ENCODE measurements at regions not wholly inside any gene's neighbourhood (a gene's known extent, or its start where the extent isn't known, plus 50 kb on each side); places are given as distances from the start of the nearest gene placed in this dataset.

DNA sequence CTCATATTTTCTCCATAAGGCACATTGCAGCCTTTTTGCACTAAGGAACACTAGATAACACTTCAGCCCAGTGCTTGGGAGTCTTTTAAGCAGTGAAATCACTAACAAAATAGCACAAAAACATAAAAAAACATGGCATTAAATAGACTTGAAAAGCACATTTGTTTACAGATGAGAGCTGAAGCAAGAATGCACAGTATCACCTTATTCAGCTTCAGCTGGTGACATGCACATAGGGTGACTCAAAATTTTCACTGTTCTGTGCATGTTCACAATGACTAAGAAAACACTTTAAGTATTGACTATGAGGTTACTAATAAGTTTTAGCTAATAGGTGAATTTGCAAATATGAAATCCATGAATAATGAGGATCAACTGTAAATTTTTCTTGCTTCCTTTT is 293.9 kb upstream of the TARS1 start:
- H3K27ac ChIP-seq (ENCODE audit: low read depth, low read length): no peak overlapping the region
- peaks cover 0 to 11% (median 6%) of the 10 kb centered on the region in 8 donors for H3K9me3 Mint-ChIP-seq
- H3K36me3 Mint-ChIP-seq: no peaks in the 10 kb centered on the region
- H3K4me3 ChIP-seq (ENCODE audit: low read length in 2 of 2): no peak overlapping the region
- H3K27me3 Mint-ChIP-seq: no peaks in the 10 kb centered on the region
- no peak for DNase-seq
- H3K4me1 Mint-ChIP-seq: no peaks in the 10 kb centered on the region
- H3K27ac Mint-ChIP-seq: no peak overlapping the region
- H3K9me3 ChIP-seq (ENCODE audit: control insufficient read depth in 1 of 2, low read length in 2 of 2): no peaks in the 10 kb centered on the region
- no peaks in the 10 kb centered on the region for H3K27me3 ChIP-seq (ENCODE audit: insufficient read depth, low read length)
- H3K36me3 ChIP-seq (ENCODE audit: insufficient read depth, low read length): no peaks in the 10 kb centered on the region
- intact Hi-C loops (cut with micrococcal nuclease): no loop called here
- ChIA-PET CTCF (ENCODE audit: partially characterized antibody) (no interaction called here), POLR2A (ENCODE audit: partially characterized antibody) (no interaction called here)
- no peaks in the 10 kb centered on the region for H3K4me1 ChIP-seq (ENCODE audit: insufficient read depth, low read length)
- H3K4me3 Mint-ChIP-seq: no peak overlapping the region

DNA sequence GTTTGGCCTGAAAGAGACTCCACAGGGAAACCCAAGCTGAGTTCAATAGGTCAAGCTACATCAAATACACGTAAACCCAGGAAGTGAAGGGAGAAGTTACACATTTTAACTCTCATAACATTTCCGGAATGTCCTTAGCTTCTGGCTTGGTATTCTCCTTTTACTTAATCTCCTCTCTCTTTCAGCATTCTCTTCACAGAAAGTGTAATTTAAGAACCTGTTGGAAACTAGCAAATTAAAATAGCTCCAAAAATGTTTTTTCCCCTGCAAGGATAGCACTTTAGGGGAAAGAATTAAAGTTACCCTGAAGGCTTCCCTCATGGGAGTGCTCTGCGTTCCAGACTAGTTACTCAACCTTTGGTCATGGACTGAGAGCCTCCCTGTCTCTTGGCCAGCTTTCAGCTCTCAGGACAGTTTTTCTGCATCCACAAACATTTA is 292.7 kb upstream of the TARS1 start:
- Histone ChIP-seq H3K4me1 (ENCODE audit: insufficient read depth, low read length) (no peaks in the 10 kb centered on the region), H3K36me3 (ENCODE audit: insufficient read depth, low read length) (no peaks in the 10 kb centered on the region), H3K9me3 (ENCODE audit: control insufficient read depth in 1 of 2, low read length in 2 of 2) (no peaks in the 10 kb centered on the region), H3K27ac (ENCODE audit: low read depth, low read length) (no peak overlapping the region), H3K27me3 (ENCODE audit: insufficient read depth, low read length) (no peaks in the 10 kb centered on the region), H3K4me3 (ENCODE audit: low read length in 2 of 2) (no peak overlapping the region)
- Mint-ChIP-seq H3K27ac (no peak overlapping the region), H3K4me1 (no peaks in the 10 kb centered on the region), H3K4me3 (no peak overlapping the region), H3K9me3 (peaks cover 0 to 11% (median 4%) of the 10 kb centered on the region in 8 donors), H3K27me3 (no peaks in the 10 kb centered on the region), H3K36me3 (no peaks in the 10 kb centered on the region)
- intact Hi-C loops (cut with micrococcal nuclease): no loop called here
- CTCF ChIA-PET (ENCODE audit: partially characterized antibody): no interaction called here
- DNase-seq: no peak
- POLR2A ChIA-PET (ENCODE audit: partially characterized antibody): no interaction called here

DNA sequence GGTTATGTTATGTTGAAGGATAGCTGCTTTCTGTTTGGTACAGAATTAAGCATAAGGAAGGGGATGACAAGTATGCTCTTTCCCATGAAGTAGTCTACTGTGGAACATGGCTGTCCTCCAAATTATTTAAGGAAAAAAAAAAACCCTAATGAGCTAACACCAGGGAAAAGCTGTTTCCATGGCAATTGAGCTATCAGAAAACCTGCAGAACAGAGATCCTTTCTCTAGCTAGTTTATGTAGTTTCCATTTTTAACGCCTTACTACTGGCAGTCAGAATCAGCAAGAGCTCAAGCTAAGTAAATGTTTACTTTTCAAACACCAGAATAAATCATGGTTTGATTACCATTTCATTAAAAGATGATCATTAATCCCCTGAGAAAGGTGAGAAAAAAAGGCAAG is 287.4 kb upstream of the TARS1 start:
- peaks cover 2 to 15% (median 5%) of the 10 kb centered on the region in 8 donors for H3K9me3 Mint-ChIP-seq
- Histone ChIP-seq H3K4me1 (ENCODE audit: insufficient read depth, low read length) (no peaks in the 10 kb centered on the region), H3K36me3 (ENCODE audit: insufficient read depth, low read length) (no peaks in the 10 kb centered on the region), H3K27ac (ENCODE audit: low read depth, low read length) (no peak overlapping the region), H3K9me3 (ENCODE audit: control insufficient read depth in 1 of 2, low read length in 2 of 2) (no peaks in the 10 kb centered on the region), H3K27me3 (ENCODE audit: insufficient read depth, low read length) (no peaks in the 10 kb centered on the region), H3K4me3 (ENCODE audit: low read length in 2 of 2) (no peak overlapping the region)
- peaks cover 0 to 1% (median 0%) of the 10 kb centered on the region in 4 donors for H3K4me1 Mint-ChIP-seq
- intact Hi-C loops (cut with micrococcal nuclease): no loop called here
- POLR2A ChIA-PET (ENCODE audit: partially characterized antibody): no interaction called here
- H3K27ac Mint-ChIP-seq: no peak overlapping the region
- no peak overlapping the region for H3K4me3 Mint-ChIP-seq
- no peak for DNase-seq
- no peaks in the 10 kb centered on the region for H3K36me3 Mint-ChIP-seq
- H3K27me3 Mint-ChIP-seq: no peaks in the 10 kb centered on the region
- CTCF ChIA-PET (ENCODE audit: partially characterized antibody): no interaction called here

DNA sequence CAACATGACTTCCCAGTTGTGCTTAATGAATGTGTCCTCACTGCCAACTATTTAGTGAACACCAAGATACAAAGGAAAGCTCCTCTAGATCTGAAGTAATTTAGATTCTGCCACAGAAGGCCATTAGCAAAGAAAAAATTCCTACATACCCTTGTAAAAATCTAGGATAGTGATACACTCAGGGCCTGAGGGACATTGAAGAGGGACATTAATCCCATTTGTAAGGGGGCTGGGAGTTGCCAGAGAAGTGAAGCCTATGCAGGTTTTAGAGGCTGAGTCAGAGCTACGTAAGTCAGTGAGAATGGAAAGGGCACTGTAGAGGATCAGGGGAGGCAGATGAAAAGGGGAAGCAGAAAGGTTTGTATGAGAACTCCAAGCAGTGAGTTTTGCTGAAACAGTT is 286.9 kb upstream of the TARS1 start:
- Histone ChIP-seq H3K4me1 (ENCODE audit: insufficient read depth, low read length) (no peaks in the 10 kb centered on the region), H3K27ac (ENCODE audit: low read depth, low read length) (no peak overlapping the region), H3K27me3 (ENCODE audit: insufficient read depth, low read length) (no peaks in the 10 kb centered on the region), H3K36me3 (ENCODE audit: insufficient read depth, low read length) (no peaks in the 10 kb centered on the region), H3K9me3 (ENCODE audit: control insufficient read depth in 1 of 2, low read length in 2 of 2) (no peaks in the 10 kb centered on the region), H3K4me3 (ENCODE audit: low read length in 2 of 2) (no peak overlapping the region)
- H3K4me1 Mint-ChIP-seq: peaks cover 0 to 1% (median 0%) of the 10 kb centered on the region in 4 donors
- intact Hi-C loops (cut with micrococcal nuclease): no loop called here
- no peaks in the 10 kb centered on the region for H3K27me3 Mint-ChIP-seq
- H3K4me3 Mint-ChIP-seq: no peak overlapping the region
- H3K36me3 Mint-ChIP-seq: no peaks in the 10 kb centered on the region
- H3K27ac Mint-ChIP-seq: no peak overlapping the region
- peaks cover 0 to 11% (median 5%) of the 10 kb centered on the region in 8 donors for H3K9me3 Mint-ChIP-seq
- ChIA-PET POLR2A (ENCODE audit: partially characterized antibody) (no interaction called here), CTCF (ENCODE audit: partially characterized antibody) (no interaction called here)
- no peak for DNase-seq

DNA sequence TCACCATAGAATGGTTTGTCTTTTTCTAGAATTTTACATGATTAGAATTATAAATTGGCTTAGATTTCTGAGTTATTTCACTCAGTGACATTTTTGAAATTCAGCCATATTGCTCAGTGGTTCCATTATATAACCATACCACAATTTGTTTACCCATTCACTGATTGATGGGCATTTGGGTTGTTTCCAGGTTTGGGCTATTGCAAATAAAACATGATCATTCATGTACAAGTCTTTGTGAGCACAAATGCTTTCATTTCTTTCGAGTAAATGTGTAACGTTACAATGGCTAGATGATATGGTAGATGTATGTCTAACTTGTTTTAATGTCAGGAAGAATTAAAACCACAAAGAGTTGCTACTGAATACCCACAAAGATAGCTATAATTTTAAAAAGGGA is 279.9 kb upstream of the TARS1 start:
- CTCF ChIA-PET (ENCODE audit: partially characterized antibody): no interaction called here
- Mint-ChIP-seq H3K36me3 (no peaks in the 10 kb centered on the region), H3K4me3 (no peak overlapping the region), H3K9me3 (peaks cover 3 to 13% (median 7%) of the 10 kb centered on the region in 8 donors), H3K27ac (no peak overlapping the region), H3K27me3 (no peaks in the 10 kb centered on the region), H3K4me1 (peaks cover 0 to 1% (median 0%) of the 10 kb centered on the region in 4 donors)
- DNase-seq: no peak
- intact Hi-C loops (cut with micrococcal nuclease): no loop called here
- H3K36me3 ChIP-seq (ENCODE audit: insufficient read depth, low read length): no peaks in the 10 kb centered on the region
- no peaks in the 10 kb centered on the region for H3K4me1 ChIP-seq (ENCODE audit: insufficient read depth, low read length)
- no peaks in the 10 kb centered on the region for H3K27me3 ChIP-seq (ENCODE audit: insufficient read depth, low read length)
- no peak overlapping the region for H3K4me3 ChIP-seq (ENCODE audit: low read length in 2 of 2)
- H3K27ac ChIP-seq (ENCODE audit: low read depth, low read length): no peak overlapping the region
- POLR2A ChIA-PET (ENCODE audit: partially characterized antibody): no interaction called here
- no peaks in the 10 kb centered on the region for H3K9me3 ChIP-seq (ENCODE audit: control insufficient read depth in 1 of 2, low read length in 2 of 2)

DNA sequence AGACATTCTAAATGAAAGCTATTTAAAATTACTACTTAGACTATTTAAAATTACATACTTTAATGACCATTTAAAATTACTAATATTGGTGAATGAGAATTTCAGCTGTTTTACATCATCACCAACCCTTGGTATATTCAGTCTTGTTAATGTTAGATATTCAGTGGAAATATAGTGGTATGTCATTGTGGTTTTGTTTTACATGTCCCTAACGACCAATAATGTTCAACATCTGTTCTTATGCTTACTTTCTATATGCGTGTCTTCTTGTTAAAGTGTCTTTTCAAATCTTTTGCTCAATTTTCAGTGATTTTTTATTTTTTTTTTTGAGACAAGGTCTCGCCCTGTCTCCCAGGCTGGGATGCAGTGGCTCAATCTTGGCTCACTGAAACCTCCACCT is 279.3 kb upstream of the TARS1 start:
- Mint-ChIP-seq H3K4me1 (peaks cover 0 to 1% (median 0%) of the 10 kb centered on the region in 4 donors), H3K4me3 (no peak overlapping the region), H3K9me3 (peaks cover 2 to 15% (median 6%) of the 10 kb centered on the region in 8 donors), H3K27me3 (no peaks in the 10 kb centered on the region), H3K27ac (no peak overlapping the region), H3K36me3 (no peaks in the 10 kb centered on the region)
- Histone ChIP-seq H3K4me1 (ENCODE audit: insufficient read depth, low read length) (no peaks in the 10 kb centered on the region), H3K27ac (ENCODE audit: low read depth, low read length) (no peak overlapping the region), H3K4me3 (ENCODE audit: low read length in 2 of 2) (no peak overlapping the region), H3K9me3 (ENCODE audit: control insufficient read depth in 1 of 2, low read length in 2 of 2) (no peaks in the 10 kb centered on the region), H3K36me3 (ENCODE audit: insufficient read depth, low read length) (no peaks in the 10 kb centered on the region), H3K27me3 (ENCODE audit: insufficient read depth, low read length) (no peaks in the 10 kb centered on the region)
- ChIA-PET POLR2A (ENCODE audit: partially characterized antibody) (no interaction called here), CTCF (ENCODE audit: partially characterized antibody) (no interaction called here)
- no peak for DNase-seq
- intact Hi-C loops (cut with micrococcal nuclease): no loop called here

DNA sequence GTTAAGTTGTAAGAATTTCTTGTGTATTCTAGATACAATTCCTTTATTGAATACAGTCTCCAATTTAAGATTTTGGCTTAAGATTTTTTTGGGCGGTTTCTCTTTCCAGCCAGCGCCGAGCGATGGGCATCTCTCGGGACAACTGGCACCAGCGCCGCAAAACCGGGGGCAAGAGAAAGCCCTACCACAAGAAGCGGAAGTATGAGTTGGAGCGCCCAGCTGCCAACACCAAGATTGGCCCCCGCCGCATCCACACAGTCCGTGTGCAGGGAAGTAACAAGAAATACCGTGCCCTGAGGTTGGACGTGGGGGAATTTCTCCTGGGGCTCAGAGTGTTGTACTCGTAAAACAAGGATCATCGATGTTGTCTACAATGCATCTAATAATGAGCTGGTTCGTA is 278.7 kb upstream of the TARS1 start:
- no peaks in the 10 kb centered on the region for H3K9me3 ChIP-seq (ENCODE audit: control insufficient read depth in 1 of 2, low read length in 2 of 2)
- H3K36me3 Mint-ChIP-seq: no peaks in the 10 kb centered on the region
- H3K4me1 Mint-ChIP-seq: peaks cover 0 to 1% (median 0%) of the 10 kb centered on the region in 4 donors
- H3K4me3 Mint-ChIP-seq: no peak overlapping the region
- ChIA-PET POLR2A (ENCODE audit: partially characterized antibody) (no interaction called here), CTCF (ENCODE audit: partially characterized antibody) (no interaction called here)
- H3K27ac Mint-ChIP-seq: no peak overlapping the region
- DNase-seq: no peak
- no peaks in the 10 kb centered on the region for H3K27me3 ChIP-seq (ENCODE audit: insufficient read depth, low read length)
- no peak overlapping the region for H3K4me3 ChIP-seq (ENCODE audit: low read length in 2 of 2)
- H3K27ac ChIP-seq (ENCODE audit: low read depth, low read length): no peak overlapping the region
- H3K9me3 Mint-ChIP-seq: peaks cover 2 to 17% (median 6%) of the 10 kb centered on the region in 8 donors
- H3K4me1 ChIP-seq (ENCODE audit: insufficient read depth, low read length): no peaks in the 10 kb centered on the region
- intact Hi-C loops (cut with micrococcal nuclease): no loop called here
- no peaks in the 10 kb centered on the region for H3K36me3 ChIP-seq (ENCODE audit: insufficient read depth, low read length)
- H3K27me3 Mint-ChIP-seq: no peaks in the 10 kb centered on the region

DNA sequence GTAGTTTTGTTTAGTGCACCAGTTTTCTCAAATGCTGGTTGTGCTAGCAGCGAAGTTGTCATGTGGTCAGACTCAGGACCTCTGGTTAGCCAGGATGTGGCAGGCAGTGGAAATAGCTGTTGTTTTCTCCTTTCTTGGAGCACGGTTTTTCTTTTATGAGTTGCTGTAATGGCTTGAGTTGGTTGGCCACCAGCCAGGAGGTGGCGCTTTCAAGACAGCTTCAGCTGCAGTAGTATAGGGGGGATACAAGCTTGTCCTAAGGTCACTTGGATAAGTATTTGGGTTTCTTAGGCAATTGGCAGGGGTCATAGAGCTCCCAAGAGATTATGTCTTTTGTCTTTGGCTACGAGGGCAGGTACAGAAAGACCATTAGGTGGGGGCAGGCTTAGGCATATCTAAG is 274.2 kb upstream of the TARS1 start:
- no peaks in the 10 kb centered on the region for H3K4me1 ChIP-seq (ENCODE audit: insufficient read depth, low read length)
- intact Hi-C loops (cut with micrococcal nuclease): no loop called here
- H3K36me3 ChIP-seq (ENCODE audit: insufficient read depth, low read length): no peaks in the 10 kb centered on the region
- H3K4me3 ChIP-seq (ENCODE audit: low read length in 2 of 2): no peak overlapping the region
- peak overlapping the region in 1 of 7 donors; percentile 62 for H3K27ac Mint-ChIP-seq
- H3K36me3 Mint-ChIP-seq: no peaks in the 10 kb centered on the region
- ChIA-PET CTCF (ENCODE audit: partially characterized antibody) (no interaction called here), POLR2A (ENCODE audit: partially characterized antibody) (no interaction called here)
- no peak overlapping the region for H3K27ac ChIP-seq (ENCODE audit: low read depth, low read length)
- H3K27me3 ChIP-seq (ENCODE audit: insufficient read depth, low read length): no peaks in the 10 kb centered on the region
- no peak for DNase-seq
- no peaks in the 10 kb centered on the region for H3K27me3 Mint-ChIP-seq
- H3K4me3 Mint-ChIP-seq: no peak overlapping the region
- peaks cover 2 to 36% (median 19%) of the 10 kb centered on the region in 8 donors for H3K9me3 Mint-ChIP-seq
- H3K4me1 Mint-ChIP-seq: no peaks in the 10 kb centered on the region
- peaks cover 0 to 3% of the 10 kb centered on the region in 2 donors for H3K9me3 ChIP-seq (ENCODE audit: control insufficient read depth in 1 of 2, low read length in 2 of 2)
